HG03469 (cell line): ENCODE measurements at regions not wholly inside any gene's neighbourhood (a gene's known extent, or its start where the extent isn't known, plus 50 kb on each side); places are given as distances from the start of the nearest gene placed in this dataset.
A peak's percentile ranks its signal among the peaks of the same experiment; 100 is the strongest.
"Not testable (repeated sequence)": the region's sequence is repeated elsewhere in the genome, so short reads cannot be mapped to it uniquely, and the experiment has no call there.

Source experiments
- ATAC-seq: cut with Tn5 transposase; IDR thresholded peaks from one replicate; pipeline ENCODE4 v1.9.1; 2021; ENCODE audit warnings: mild to moderate bottlenecking, moderate library complexity, moderate number of reproducible peaks; ENCODE audit not compliant: unreplicated experiment

GRCh38 chr3:195635262-195635873 is 51.6 kb upstream of the APOD start:
- ATAC-seq, result not testable (repeated sequence)

GRCh38 chr3:195634426-195635261 is 50.9 kb upstream of the APOD start:
- peak; percentile 79 for ATAC-seq
